ENCODE measurements at regions not wholly inside any gene's neighbourhood (a gene's known extent, or its start where the extent isn't known, plus 50 kb on each side); places are given as distances from the start of the nearest gene placed in this dataset.
"Not testable (repeated sequence)": the region's sequence is repeated elsewhere in the genome, so short reads cannot be mapped to it uniquely, and the experiment has no call there.

DNA sequence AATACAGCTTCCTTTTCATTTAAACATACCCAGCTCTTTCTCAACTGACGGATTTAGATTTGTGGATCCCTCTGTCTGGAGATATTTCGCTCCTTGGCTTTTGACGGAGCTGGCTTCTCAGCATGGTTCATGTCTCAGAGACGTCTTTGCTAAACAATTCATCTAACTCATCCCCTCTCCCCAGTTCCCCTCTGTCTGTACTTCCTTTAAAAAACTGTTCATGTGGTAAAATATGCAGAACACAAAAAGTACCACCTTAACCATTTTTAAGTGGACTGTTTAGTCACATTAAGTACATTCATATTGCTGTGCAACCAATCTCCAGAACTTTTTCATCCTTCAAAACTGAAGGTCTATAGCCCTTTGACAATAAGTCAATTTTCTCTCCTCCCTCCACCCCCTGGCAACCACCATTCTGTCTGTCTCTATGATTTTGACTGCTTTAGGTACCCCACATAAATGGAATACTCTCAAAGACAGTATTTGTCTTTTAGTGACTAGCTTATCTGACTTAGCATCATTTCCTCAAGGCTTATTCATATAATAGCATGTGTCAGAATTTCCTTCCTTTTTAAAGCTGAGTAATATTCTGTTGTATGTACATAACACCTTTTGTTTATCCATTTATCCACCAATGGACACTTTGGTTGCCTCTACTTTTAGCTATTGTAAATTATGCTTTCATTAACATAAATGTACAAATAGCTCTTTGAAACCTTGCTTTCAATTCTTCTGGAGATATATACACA, 399.8 kb upstream of the SOX5 start:
- TF ChIP-seq POLR2AphosphoS5 (IDR thresholded peaks at IDR 0.05; ENCODE audit: low read depth) (no peak), GABPA (IDR thresholded peaks at IDR 0.05; ENCODE audit: low read depth) (no peak), REST (IDR thresholded peaks at IDR 0.05; ENCODE audit: insufficient replicate concordance, low read depth) (no peak), CTCF (IDR thresholded peaks at IDR 0.05; ENCODE audit: insufficient read depth, low read length) (no peak), SPI1 (IDR thresholded peaks at IDR 0.05; ENCODE audit: borderline replicate concordance, low read depth) (no peak)
- no peak overlapping the region for H3K27ac ChIP-seq (replicated peaks)
- H3K4me3 ChIP-seq (replicated peaks; ENCODE audit: insufficient read depth, low read length) = no peak overlapping the region
- no peak for DNase-seq (ENCODE audit: low read depth in 1 of 2, low spot score in 1 of 2)
- no peaks in the 10 kb centered on the region for H3K27me3 ChIP-seq (ENCODE audit: insufficient read depth, poor library complexity, severe bottlenecking)

- H3K27me3 ChIP-seq (ENCODE audit: insufficient read depth, poor library complexity, severe bottlenecking); DNase-seq (ENCODE audit: low read depth in 1 of 2, low spot score in 1 of 2); H3K27ac ChIP-seq (replicated peaks); H3K4me3 ChIP-seq (replicated peaks; ENCODE audit: insufficient read depth, low read length): not testable (repeated sequence)
Measured at GRCh38 chr12:24348180-24348579, 398.7 kb upstream of the SOX5 start.

DNA sequence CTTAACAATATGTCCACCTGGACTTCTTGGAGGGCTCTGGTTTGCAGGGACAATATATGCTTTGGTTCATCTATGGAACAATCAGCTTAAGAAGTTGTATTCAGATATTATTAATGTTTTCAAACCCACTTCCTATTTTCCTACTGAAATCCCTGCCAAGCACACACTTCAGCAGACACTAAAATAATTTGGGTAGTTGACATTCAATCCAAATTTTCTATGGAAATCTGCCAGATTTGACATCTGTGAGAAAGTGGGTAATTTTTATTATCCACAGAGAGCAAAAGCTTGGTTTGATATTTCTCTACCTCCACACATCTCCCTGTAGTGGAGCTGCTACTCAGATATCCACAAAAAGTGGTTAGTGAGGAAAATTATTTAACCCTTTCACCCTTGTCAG, 378.8 kb upstream of the SOX5 start:
- Histone ChIP-seq H3K27ac (replicated peaks) (no peak overlapping the region), H3K27me3 (ENCODE audit: insufficient read depth, poor library complexity, severe bottlenecking) (no peaks in the 10 kb centered on the region), H3K4me3 (replicated peaks; ENCODE audit: insufficient read depth, low read length) (no peak overlapping the region)
- DNase-seq (ENCODE audit: low read depth in 1 of 2, low spot score in 1 of 2) = no peak
- TF ChIP-seq REST (IDR thresholded peaks at IDR 0.05; ENCODE audit: insufficient replicate concordance, low read depth) (no peak), SPI1 (IDR thresholded peaks at IDR 0.05; ENCODE audit: borderline replicate concordance, low read depth) (no peak), GABPA (IDR thresholded peaks at IDR 0.05; ENCODE audit: low read depth) (no peak), CTCF (IDR thresholded peaks at IDR 0.05; ENCODE audit: insufficient read depth, low read length) (no peak), POLR2AphosphoS5 (IDR thresholded peaks at IDR 0.05; ENCODE audit: low read depth) (no peak)

- TF ChIP-seq CTCF (IDR thresholded peaks at IDR 0.05; ENCODE audit: insufficient read depth, low read length) = no peak
- TF ChIP-seq SPI1 (IDR thresholded peaks at IDR 0.05; ENCODE audit: borderline replicate concordance, low read depth) = no peak
- TF ChIP-seq GABPA (IDR thresholded peaks at IDR 0.05; ENCODE audit: low read depth) = no peak
- no peak for TF ChIP-seq POLR2AphosphoS5 (IDR thresholded peaks at IDR 0.05; ENCODE audit: low read depth)
- TF ChIP-seq REST (IDR thresholded peaks at IDR 0.05; ENCODE audit: insufficient replicate concordance, low read depth) = no peak
- H3K27me3 ChIP-seq (ENCODE audit: insufficient read depth, poor library complexity, severe bottlenecking) = no peaks in the 10 kb centered on the region
- H3K27ac ChIP-seq (replicated peaks) = no peak overlapping the region
- no peak for DNase-seq (ENCODE audit: low read depth in 1 of 2, low spot score in 1 of 2)
- H3K4me3 ChIP-seq (replicated peaks; ENCODE audit: insufficient read depth, low read length) = no peak overlapping the region
Measured at GRCh38 chr12:24325331-24325730, 375.9 kb upstream of the SOX5 start.
